ENCODE measurements at regions not wholly inside any gene's neighbourhood (a gene's known extent, or its start where the extent isn't known, plus 50 kb on each side); places are given as distances from the start of the nearest gene placed in this dataset.
"Not testable (repeated sequence)": the region's sequence is repeated elsewhere in the genome, so short reads cannot be mapped to it uniquely, and the experiment has no call there.

DNA sequence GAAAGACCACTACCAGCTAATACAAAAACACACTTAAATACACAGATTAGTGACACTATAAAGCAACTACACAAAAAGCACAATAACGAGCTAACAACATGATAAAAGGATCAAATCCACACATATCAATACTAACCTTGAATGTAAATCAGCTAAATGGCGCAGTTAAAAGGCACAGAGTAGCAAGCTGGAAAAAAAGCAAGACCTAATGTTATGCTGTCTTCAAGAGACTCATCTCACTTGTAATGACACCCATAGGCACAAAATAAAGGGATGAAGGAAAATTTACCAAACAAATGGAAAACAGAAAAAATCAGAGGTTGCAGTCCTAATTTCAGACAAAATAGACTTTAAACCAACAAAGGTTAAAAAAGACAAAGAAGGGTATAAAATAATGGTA is 86.3 kb downstream of the NUS1 start:
- no peaks in the 10 kb centered on the region for H3K27me3 ChIP-seq (ENCODE audit: low read depth)
- H3K4me1 ChIP-seq: no peaks in the 10 kb centered on the region
- in situ Hi-C loops (cut with MboI; ENCODE audit: low sequenced_read_pairs): no loop called here
- H3K4me3 ChIP-seq: no peak overlapping the region
- H3K9me3 ChIP-seq: no peaks in the 10 kb centered on the region
- no peak for DNase-seq (ENCODE audit: low spot score in 2 of 2)
- no peaks in the 10 kb centered on the region for H3K36me3 ChIP-seq (replicated peaks)

DNA sequence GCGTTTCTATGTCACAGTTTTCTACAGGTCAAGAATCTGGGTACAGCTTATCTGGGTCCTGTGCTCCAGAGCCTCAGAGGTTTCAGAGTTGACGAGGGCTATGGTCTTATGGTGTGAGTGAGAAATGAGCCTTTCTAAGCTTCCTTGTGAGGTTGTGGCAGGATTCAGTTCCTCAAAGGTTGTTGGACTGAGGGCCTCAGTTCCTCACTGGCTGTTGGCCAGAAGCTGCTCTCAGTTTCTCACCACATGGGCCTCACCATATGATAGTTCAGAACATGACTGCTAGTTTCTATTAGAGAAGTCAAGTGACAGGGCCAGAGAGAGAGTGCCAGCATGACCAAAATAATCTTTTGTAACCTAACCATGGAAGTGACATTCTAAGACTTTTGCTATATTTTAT is 96.1 kb downstream of the NUS1 start:
- in situ Hi-C loops (cut with MboI; ENCODE audit: low sequenced_read_pairs): no loop called here
- Histone ChIP-seq H3K4me3 (no peak overlapping the region), H3K36me3 (replicated peaks) (no peaks in the 10 kb centered on the region), H3K4me1 (no peaks in the 10 kb centered on the region), H3K27me3 (ENCODE audit: low read depth) (peaks cover 8% of the 10 kb centered on the region), H3K9me3 (no peaks in the 10 kb centered on the region)
- no peak for DNase-seq (ENCODE audit: low spot score in 2 of 2)

DNA sequence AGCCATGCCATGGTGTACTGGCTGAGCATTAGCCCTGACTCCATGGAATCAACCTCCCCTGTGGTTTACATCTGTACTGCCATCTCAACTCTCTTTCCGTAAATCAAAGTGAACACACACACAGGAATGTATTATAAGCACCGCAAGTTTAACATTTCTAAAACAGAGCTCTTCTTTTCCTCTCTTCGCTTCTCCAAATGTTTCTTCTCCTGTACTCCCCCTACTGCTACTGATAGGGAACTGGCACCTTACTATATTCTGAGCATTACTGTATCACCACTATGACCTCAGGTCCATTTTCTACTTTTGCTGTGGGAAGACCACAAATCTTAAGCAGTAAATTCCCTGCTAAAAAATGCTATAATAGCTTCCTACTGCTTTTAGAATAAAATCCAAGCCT is 101.2 kb downstream of the NUS1 start:
- Histone ChIP-seq H3K9me3 (no peaks in the 10 kb centered on the region), H3K36me3 (replicated peaks) (no peaks in the 10 kb centered on the region), H3K27me3 (ENCODE audit: low read depth) (peaks cover 8% of the 10 kb centered on the region), H3K4me3 (no peak overlapping the region), H3K4me1 (no peaks in the 10 kb centered on the region)
- peak in 1 of 2 experiments; percentile 13 for DNase-seq (ENCODE audit: low spot score in 2 of 2)
- in situ Hi-C loops (cut with MboI; ENCODE audit: low sequenced_read_pairs): no loop called here

DNA sequence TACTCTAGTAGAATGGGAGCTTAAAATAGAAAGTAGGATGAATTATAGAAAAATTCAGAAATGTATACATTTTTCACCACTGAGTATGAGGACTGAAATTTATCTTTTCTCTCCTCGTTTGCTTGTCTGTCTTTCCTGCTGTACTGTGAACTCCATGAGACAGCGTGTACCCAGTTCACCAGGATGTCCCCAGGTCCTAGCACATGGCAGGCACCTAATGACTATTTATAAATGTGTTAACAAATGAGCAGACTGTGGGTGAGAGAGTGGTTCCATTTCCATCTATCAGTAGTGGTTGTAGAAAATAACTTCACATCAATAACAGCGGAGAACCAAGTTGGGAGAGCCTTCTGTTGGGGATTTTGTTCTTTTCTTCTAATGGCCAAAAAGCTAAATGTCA is 106.3 kb downstream of the NUS1 start:
- Histone ChIP-seq H3K4me1 (no peaks in the 10 kb centered on the region), H3K9me3 (no peaks in the 10 kb centered on the region), H3K4me3 (no peak overlapping the region), H3K27me3 (ENCODE audit: low read depth) (0 out of 2 replicates have a peak, but pooled peaks cover 3% of the 10 kb centered on the region), H3K36me3 (replicated peaks) (no peaks in the 10 kb centered on the region)
- no peak for DNase-seq (ENCODE audit: low spot score in 2 of 2)
- in situ Hi-C loops (cut with MboI; ENCODE audit: low sequenced_read_pairs): no loop called here

DNA sequence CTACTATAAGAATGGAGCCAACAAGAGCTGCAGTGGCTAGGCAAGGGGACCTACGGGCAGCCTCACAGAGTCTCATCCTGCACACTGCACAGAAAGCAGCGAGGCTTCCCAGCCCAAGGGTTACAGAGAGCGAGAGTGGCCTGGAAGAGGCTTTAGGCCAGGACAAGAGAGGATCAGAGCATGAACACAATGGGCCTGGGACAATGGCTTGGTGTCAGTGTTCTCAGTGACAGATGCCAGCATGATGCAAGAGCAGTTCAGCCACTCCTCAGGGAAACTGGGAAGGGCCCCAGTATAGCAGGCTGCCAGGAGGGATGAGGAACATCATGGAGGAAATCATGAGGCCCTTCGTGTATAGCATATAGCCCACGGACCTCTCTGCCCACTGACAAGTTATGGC is 108.0 kb downstream of the NUS1 start:
- Histone ChIP-seq H3K9me3 (no peaks in the 10 kb centered on the region), H3K27me3 (ENCODE audit: low read depth) (0 out of 2 replicates have a peak, but pooled peaks cover 3% of the 10 kb centered on the region), H3K4me3 (no peak overlapping the region), H3K36me3 (replicated peaks) (no peaks in the 10 kb centered on the region), H3K4me1 (no peaks in the 10 kb centered on the region)
- in situ Hi-C loops (cut with MboI; ENCODE audit: low sequenced_read_pairs): no loop called here
- peak in 1 of 2 experiments; percentile 46 for DNase-seq (ENCODE audit: low spot score in 2 of 2)

DNA sequence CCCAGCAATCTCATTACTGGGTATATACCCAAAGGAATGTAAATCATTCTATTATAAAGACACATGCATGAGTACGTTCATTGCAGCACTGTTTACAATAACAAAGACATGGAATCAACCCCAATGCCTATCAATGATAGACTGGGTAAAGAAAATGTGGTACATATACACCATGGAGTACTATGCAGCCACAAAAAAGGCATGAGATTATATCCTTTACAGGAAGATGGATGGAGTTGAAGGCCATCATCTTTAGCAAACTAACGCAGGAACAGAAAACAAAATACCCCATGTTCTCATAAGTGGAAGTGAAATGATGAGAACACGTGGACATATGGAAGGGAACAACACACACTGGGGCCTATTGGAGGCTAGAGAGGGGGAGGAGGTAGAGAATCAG is 115.7 kb downstream of the NUS1 start:
- in situ Hi-C loops (cut with MboI; ENCODE audit: low sequenced_read_pairs): no loop called here
- H3K36me3 ChIP-seq (replicated peaks): no peaks in the 10 kb centered on the region

DNA sequence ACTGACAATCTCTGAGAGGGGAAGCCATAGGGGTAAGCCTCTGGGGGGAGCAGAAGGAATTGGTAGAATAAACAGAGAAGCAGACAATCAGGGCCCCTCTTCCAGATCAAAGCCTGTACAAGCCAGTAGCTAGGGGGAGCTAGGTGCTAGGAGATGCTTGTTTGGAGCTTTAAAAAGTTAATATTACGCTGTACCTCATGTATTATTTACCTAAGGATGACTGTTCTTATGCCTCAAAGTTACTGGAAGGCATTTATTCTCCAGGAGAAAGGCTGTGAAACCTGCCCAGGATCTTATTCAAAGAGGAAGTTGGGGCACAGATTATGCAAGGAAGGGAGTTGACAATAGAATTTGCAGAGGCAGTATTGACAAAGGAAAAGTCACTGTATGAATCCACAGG is 111.8 kb upstream of the SLC35F1 start:
- no peaks in the 10 kb centered on the region for H3K27me3 ChIP-seq (ENCODE audit: low read depth)
- H3K4me1 ChIP-seq: no peaks in the 10 kb centered on the region
- in situ Hi-C loops (cut with MboI; ENCODE audit: low sequenced_read_pairs): no loop called here
- no peak overlapping the region for H3K4me3 ChIP-seq
- H3K36me3 ChIP-seq (replicated peaks): no peaks in the 10 kb centered on the region
- no peak for DNase-seq (ENCODE audit: low spot score in 2 of 2)
- no peaks in the 10 kb centered on the region; the same call in 1 of the 2 replicates for H3K9me3 ChIP-seq

More for the DNA sequence above, 115.7 kb downstream of the NUS1 start:
- Histone ChIP-seq H3K4me3 (no peak overlapping the region), H3K9me3 (no peaks in the 10 kb centered on the region; the same call in 1 of the 2 replicates), H3K4me1 (no peaks in the 10 kb centered on the region), H3K27me3 (ENCODE audit: low read depth) (no peaks in the 10 kb centered on the region)
- no peak for DNase-seq (ENCODE audit: low spot score in 2 of 2)

DNA sequence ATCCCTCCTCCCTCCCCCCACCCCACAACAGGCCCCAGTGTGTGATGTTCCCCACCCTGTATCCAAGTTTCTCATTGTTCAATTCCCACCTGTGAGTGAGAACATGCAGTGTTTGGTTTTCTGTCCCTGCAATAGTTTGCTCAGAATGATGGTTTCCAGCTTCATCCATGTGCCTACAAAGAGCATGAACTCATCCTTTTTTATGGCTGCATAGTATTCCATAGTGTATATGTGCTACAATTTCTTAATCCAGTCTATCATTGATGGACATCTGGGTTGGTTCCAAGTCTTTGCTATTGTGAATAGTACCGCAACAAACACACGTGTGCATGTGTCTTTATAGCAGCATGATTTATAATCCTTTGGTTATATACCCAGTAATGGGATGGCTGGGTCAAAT is 108.2 kb upstream of the SLC35F1 start:
- DNase-seq (ENCODE audit: low spot score in 2 of 2); H3K4me3 ChIP-seq; H3K4me1 ChIP-seq; in situ Hi-C loops (cut with MboI; ENCODE audit: low sequenced_read_pairs); H3K9me3 ChIP-seq; H3K36me3 ChIP-seq (replicated peaks); H3K27me3 ChIP-seq (ENCODE audit: low read depth): not testable (repeated sequence)

DNA sequence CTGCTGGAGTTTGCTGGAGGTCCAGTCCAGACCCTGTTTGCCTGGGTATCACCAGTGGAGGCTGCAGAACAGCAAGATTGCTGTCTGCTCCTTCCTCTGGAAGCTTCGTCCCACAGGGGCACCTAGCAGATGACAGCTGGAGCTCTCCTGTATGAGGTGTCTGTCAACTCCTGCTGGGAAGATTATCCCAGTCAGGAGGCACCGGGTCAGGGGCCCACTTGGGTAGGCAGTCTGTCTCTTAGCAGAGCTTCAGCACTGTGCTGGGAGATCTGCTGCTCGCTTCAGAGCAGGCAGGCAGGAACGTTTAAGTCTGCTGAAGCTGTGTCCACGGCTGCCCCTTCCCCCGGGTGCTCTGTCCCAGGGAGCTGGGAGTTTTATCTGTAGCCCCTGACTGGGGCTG is 96.8 kb upstream of the SLC35F1 start:
- no peak overlapping the region for H3K4me3 ChIP-seq
- no peaks in the 10 kb centered on the region for H3K36me3 ChIP-seq (replicated peaks)
- 0 out of 2 replicates have a peak, but pooled peaks cover 1% of the 10 kb centered on the region for H3K9me3 ChIP-seq
- no peaks in the 10 kb centered on the region for H3K27me3 ChIP-seq (ENCODE audit: low read depth)
- in situ Hi-C loops (cut with MboI; ENCODE audit: low sequenced_read_pairs): no loop called here
- DNase-seq (ENCODE audit: low spot score in 2 of 2): no peak
- no peaks in the 10 kb centered on the region for H3K4me1 ChIP-seq

DNA sequence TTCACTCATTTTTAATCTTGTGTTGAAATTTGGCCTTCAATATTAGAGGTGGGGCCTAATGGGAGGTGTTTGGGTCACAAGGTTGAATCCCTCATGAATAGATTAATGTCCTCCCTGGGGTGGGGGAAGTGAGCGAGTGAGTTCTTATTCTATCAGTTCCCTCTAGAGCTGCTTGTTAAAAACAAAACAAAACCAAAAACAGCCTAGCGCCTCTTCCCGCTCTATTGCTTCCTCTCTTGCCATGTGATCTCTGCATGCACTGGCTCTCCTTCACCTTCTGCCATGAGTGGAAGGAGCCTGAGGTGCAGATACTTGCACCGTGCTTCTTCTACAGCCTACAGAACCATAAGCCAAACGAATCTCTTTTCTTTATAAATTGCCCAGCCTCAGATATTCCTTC is 89.6 kb upstream of the SLC35F1 start:
- Histone ChIP-seq H3K27me3 (ENCODE audit: low read depth) (no peaks in the 10 kb centered on the region; the same call in 1 of the 2 replicates), H3K4me3 (no peak overlapping the region), H3K4me1 (no peaks in the 10 kb centered on the region), H3K36me3 (replicated peaks) (no peaks in the 10 kb centered on the region), H3K9me3 (no peaks in the 10 kb centered on the region)
- DNase-seq (ENCODE audit: low spot score in 2 of 2): no peak
- in situ Hi-C loops (cut with MboI; ENCODE audit: low sequenced_read_pairs): no loop called here

DNA sequence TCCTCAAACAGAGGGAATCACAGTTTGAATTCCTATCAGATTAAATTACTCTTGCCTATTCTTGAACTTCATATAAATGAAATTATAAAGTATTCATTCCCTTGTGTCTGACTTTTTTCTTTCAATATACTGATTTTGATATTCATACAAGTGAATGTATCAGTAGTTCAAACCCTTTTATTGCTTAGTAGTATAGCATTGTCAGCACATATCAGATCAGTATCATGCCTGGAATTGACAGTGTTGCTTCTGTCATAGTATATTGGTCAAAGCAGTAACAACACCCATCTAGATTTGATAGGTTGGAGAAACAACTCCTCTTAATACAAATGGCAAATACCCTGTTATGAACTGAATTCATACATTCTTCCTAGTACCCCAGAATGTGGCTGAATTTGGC is 89.1 kb upstream of the SLC35F1 start:
- DNase-seq (ENCODE audit: low spot score in 2 of 2): no peak
- Histone ChIP-seq H3K4me1 (no peaks in the 10 kb centered on the region), H3K27me3 (ENCODE audit: low read depth) (no peaks in the 10 kb centered on the region; the same call in 1 of the 2 replicates), H3K4me3 (no peak overlapping the region), H3K36me3 (replicated peaks) (no peaks in the 10 kb centered on the region), H3K9me3 (no peaks in the 10 kb centered on the region)
- in situ Hi-C loops (cut with MboI; ENCODE audit: low sequenced_read_pairs): no loop called here

DNA sequence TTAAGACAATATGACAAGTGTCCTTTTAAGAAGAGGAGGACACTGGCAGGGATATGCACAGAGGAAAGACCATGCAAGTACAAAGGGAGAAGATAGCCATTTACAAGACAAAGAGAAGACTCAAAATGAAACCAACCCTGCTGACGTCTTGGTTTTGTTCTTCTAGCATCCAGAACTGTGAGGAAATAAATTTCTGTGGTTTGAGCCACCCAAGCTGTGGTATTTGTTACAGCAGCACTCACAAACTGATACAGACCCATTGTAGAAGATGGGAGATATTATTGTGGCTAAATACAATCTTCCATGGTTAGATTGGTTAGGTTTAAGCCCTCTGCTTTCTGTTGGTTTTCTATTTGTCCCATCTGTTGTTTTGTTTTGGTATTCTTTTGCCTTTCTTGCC is 88.6 kb upstream of the SLC35F1 start:
- H3K9me3 ChIP-seq: no peaks in the 10 kb centered on the region
- in situ Hi-C loops (cut with MboI; ENCODE audit: low sequenced_read_pairs): no loop called here
- H3K4me3 ChIP-seq: no peak overlapping the region
- H3K27me3 ChIP-seq (ENCODE audit: low read depth): no peaks in the 10 kb centered on the region; the same call in 1 of the 2 replicates
- no peak for DNase-seq (ENCODE audit: low spot score in 2 of 2)
- no peaks in the 10 kb centered on the region for H3K36me3 ChIP-seq (replicated peaks)
- no peaks in the 10 kb centered on the region for H3K4me1 ChIP-seq

DNA sequence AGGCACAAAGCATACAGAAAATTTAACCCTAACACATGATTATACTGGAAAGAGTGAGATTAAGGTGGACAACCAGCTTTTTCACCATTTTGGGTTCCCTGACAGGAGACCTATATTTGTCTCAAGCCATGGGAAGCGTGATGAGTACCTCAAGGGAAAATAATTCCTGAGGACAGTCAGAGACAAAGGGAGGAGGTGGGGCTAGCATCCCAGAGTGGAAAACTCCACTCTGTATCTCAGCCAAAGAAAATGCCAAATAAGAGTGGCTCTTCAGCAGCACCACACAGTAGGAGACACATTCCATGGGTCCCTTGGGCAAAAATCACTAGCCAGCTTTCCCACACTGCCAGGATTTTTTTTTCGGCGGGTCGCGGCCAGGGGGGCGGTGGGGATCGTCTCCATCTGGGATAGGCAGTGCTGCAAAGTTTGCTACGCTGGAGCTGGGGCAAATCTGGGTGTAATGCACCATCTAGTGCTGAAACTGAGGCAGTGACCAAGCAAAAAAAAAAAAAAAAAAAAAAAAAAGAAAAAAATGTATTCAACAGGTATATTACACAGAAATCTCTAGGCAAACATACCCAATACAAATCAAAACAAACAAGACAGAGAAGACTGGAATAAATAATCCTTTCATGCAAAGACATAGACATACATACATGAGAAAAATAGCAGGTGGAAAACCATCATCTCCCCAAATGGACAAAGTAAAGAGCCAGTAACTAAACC is 77.3 kb upstream of the SLC35F1 start:
- Histone ChIP-seq H3K4me3 (peak overlapping the region; percentile 29), H3K36me3 (replicated peaks) (no peaks in the 10 kb centered on the region), H3K27me3 (ENCODE audit: low read depth) (peaks cover 8% of the 10 kb centered on the region), H3K4me1 (0 out of 2 replicates have a peak, but pooled peaks cover 2% of the 10 kb centered on the region), H3K9me3 (no peaks in the 10 kb centered on the region)
- in situ Hi-C loops (cut with MboI; ENCODE audit: low sequenced_read_pairs): loop anchor here (10.0 to 25.0 kb wide), 3 partner anchors 385 to 683 kb away; no protein-coding TSS in a partner anchor
- peak; percentile 33 to 70 for DNase-seq (ENCODE audit: low spot score in 2 of 2)

DNA sequence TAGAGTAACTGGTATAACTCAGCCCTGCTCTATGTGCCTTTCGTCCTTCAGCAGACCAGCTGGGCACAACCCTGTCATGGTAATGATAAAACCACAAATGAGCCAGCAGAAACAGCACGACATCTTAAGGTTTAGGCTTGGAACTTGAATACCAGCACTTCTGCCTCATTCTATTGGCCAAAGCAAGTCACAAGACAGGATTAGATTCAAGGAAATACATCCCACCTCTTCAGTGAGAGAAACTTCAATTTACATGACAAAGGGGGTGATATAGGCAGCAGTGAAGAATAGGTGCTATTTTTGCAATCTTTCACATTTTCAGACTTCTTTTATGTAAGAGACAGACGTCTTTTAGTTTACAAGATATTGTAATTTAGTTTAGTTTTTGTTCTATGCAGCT is 69.8 kb upstream of the SLC35F1 start:
- Histone ChIP-seq H3K36me3 (replicated peaks) (no peaks in the 10 kb centered on the region), H3K4me3 (no peak overlapping the region), H3K27me3 (ENCODE audit: low read depth) (no peaks in the 10 kb centered on the region), H3K4me1 (peaks cover 16% of the 10 kb centered on the region), H3K9me3 (no peaks in the 10 kb centered on the region)
- in situ Hi-C loops (cut with MboI; ENCODE audit: low sequenced_read_pairs): loop anchor here (25.0 kb wide), 1 partner anchor 675 kb away; no protein-coding TSS in a partner anchor
- peak; percentile 47 to 93 for DNase-seq (ENCODE audit: low spot score in 2 of 2)

All from HAP-1 (cell line).